GF-D8 (cell line): ENCODE measurements at regions not wholly inside any gene's neighbourhood (a gene's known extent, or its start where the extent isn't known, plus 50 kb on each side); places are given as distances from the start of the nearest gene placed in this dataset.

Source experiments
- DNase-seq: peaks from one replicate; lab custom pipeline; 2025; lab: John Stamatoyannopoulos, UW

GRCh38 chr4:14877246-14878225, 124.7 kb upstream of the CPEB2 start:
- DNase-seq: peak; percentile 98

DNA sequence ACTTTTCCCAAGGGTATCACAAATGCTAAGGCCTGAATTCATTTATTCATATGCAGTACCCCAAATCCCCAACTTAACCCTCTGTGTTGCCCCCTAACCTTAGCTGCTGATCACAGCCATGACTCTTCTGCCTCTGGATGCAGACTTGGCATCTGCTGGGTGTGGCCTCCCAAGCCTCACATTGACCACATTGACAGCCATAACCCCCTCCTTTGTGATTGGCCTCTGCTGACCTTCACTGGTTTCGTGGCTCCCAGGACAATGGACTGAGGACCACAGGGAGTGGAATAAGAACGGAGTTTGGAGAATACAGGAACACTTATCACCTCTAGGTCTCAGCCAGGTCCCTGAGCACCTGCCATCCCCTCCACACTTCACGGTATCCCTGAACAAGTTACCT, 123.6 kb upstream of the CPEB2 start:
- no peak for DNase-seq

- DNase-seq: no peak
Measured at GRCh38 chr4:14879683-14880082, 122.6 kb upstream of the CPEB2 start.

DNA sequence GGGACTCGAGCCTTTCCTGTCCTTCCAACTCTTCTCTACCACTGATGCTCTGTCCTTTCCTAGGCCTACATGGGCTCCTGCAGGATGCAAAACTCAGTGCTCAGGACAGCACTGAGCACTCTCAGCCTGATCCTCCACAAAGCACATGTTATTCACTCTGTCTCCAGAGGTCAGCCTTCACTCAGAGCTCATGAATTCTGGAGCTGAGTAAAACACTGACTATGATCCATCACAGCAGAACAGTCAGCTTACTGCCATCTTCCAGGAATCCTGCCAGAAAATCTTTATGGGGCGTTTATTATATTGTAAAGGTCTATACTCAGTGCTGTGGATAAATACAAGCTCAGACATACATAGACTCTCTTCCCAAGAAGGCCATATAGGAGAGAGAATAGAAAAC, 121.5 kb upstream of the CPEB2 start:
- no peak for DNase-seq

GRCh38 chr4:14883166-14883565, 119.1 kb upstream of the CPEB2 start:
- DNase-seq: no peak

GRCh38 chr4:14883661-14884060, 118.6 kb upstream of the CPEB2 start:
- DNase-seq: no peak

DNA sequence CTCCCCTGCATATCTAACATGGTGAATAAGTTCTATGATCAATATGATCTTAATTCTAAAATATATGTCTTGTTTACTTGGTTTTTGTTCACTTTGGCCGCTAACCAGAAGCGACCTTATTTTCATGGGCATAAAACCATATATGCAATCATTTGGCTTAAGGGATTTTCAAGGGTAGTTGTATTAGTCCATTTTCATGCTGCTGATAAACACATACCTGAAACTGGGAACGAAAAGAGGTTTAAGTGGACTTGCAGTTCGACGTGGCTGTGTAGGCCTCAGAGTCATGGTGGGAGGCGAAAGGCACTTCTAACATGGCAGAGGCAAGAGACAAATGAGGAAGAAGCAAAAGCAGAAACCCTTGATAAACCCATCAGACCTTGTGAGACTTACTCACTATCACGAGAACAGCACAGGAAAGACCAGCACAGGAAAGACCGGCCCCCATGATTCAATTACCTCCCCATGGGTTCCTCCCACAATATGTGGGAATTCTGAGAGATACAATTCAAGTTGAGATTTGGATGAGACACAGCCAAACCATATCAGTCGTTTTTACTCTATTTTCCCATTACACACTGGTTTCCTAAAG, 114.3 kb upstream of the CPEB2 start:
- DNase-seq: no peak

- DNase-seq: no peak
Measured at GRCh38 chr4:14888790-14889572, 113.3 kb upstream of the CPEB2 start.

GRCh38 chr4:14892563-14892962, 109.7 kb upstream of the CPEB2 start:
- DNase-seq: no peak

- DNase-seq: no peak
Measured at GRCh38 chr4:14893713-14894112, 108.6 kb upstream of the CPEB2 start.

DNA sequence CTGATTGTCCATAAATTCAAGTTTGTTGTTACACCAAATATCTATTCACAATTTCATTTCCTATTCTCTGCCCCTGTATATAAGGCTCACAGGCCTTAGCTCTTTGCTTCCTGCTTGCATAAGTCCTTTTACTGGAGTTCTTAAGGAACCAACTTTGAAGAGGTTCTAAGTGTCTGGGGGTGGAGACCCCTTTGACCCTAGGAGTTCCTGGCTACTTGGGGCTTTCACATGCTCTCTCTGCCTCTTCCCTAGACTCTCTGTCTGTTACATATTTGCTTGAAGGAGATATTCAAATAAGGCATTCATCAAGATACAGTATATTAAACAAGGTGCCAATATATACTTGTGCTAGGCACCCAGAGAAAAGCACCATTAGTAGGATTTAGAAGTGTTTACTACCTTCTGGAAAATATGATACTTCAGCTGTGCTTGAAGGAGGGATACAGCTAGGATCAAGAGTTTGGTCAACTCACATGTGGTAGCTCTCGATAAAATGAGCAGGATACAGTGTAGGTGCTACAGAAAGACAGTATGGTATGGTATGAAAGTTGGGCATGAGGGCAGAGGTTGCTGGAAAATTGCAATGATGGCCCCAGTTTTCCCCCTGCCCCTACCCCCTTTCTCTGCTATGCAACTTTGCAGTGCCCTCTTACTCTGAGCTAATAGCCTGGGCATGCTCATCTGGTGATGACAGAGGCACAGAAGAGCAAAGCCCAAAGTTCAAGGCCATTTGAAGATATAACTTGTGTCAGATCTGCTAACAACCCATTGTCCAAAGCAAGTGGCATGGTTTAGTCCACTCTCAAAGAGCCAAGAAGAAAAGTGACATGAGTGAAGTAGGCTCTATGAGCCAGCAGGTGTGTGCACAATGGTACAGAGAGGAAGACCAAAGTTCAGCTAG, 107.6 kb upstream of the CPEB2 start:
- DNase-seq: no peak

DNA sequence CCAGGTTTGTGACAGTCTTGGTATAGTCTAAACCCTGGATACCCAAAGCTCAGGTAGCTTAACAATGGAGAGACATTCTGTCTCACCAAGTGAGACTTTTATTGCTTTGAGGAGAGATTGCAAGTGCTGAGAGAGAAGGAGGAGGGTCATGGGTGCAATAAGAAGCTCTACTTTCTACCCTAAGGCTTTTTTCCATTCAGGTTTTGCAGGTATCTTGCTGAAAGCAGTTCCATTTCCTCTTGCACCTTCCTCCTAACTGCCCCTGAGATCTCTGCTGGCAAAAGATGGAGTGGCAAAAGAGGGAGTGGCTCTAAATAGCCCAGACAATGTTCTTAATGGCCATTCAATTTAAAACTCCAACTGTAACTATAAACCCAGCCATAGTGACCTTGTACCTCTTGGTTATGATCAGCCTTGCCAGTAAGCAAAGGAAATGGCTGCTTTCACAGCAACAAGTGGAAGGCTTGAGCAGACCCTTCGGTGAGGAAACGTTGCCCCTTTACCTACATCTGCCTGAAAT, 105.6 kb upstream of the CPEB2 start:
- DNase-seq: no peak

DNA sequence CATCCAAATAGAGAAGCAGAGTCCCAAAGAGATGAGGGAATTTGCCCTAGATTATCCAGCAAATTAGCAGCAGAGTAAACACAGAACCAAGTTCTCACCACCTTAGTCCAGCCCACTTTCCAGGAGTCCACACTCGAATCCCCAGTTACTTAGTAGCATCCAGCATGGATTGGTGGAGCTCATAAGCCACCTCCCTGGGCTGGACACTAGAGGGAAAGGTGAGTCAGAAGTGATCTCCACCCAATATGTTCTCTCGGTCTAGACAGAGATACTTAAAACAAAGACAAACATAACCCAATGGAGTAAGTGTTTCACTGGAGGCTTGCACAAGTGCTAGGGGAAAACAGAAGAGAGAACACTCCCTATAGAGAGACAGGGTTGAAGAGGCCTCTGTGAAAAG, 105.1 kb upstream of the CPEB2 start:
- DNase-seq: no peak

DNA sequence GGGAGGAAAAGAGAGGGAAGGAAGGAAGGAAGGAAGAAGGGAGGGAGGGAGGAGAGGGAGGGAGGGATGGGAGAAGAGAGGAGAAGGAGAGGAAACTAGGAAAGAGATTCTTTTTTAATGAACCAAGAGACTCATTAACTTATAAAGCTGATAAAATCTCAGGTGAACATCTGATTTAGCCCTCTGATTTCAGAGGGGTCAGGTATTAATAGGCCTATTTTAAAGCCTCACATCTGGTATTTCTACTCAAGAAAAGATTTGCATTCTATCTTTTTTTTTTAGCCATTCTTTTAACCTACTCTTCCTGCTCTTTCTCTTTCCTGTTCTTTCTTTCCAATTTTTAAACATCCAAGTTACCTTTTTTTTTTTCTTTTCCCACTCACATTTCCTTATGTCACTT, 103.3 kb upstream of the CPEB2 start:
- no peak for DNase-seq

DNA sequence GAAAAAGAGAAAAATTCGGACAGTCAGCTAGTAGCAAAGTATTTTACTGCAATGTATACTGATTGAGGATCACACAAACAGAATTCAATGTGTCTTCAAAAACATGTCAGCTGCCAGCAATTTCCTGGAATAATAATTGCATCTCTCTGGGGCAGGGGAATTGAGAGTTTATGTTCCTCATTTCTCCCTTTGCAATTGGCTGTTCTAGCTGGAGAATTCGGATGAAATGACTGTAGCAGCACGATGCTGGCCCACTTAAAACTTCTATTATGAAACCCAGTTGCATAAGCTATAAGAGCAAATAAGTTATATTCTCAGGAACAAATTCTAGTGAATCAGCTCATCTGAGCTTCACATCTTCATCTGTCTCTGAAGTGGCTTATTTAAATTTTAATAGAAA, 99.9 kb upstream of the CPEB2 start:
- DNase-seq: no peak

- no peak for DNase-seq
Measured at GRCh38 chr4:14903321-14903720, 99.0 kb upstream of the CPEB2 start.

- peak; percentile 72 for DNase-seq
Measured at GRCh38 chr4:14906805-14907204, 95.5 kb upstream of the CPEB2 start.

DNA sequence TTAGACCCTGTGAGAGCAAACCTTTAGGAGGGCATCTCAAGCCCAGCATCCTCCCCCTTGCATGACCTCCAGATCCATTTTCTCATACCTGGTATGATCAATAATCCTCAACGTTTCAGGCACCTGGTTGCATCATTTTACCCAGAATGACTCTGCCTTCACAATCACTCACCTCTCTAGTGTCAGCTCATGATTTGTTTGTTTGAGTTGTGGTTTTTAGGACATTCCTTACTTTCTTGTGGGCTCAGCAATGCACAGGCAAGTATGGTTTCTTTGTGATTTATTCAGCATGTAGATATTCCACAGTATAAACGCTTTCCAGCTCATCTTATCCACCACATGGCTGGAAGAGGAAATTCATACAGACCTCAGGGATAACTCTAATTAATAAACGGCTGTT, 93.6 kb upstream of the CPEB2 start:
- no peak for DNase-seq

DNA sequence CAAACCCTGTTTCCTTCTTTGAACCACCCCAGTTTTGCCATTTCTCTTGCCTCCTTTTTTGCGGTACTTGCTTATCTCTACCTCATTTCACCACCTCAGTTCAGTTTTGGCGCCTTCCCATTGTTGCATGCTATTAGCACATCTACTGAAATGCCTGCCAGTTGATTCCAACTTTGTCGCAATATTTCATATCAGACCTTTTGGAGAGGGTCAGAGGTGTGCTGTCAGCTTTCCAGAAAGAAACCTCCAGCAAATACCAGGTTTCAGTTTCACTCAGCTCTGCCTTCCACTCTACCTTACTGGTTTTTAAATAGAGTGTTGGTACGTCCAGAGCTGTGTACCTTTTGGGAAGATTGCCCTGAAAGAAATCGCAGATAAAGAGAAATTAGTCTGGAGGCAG, 91.9 kb upstream of the CPEB2 start:
- no peak for DNase-seq

DNA sequence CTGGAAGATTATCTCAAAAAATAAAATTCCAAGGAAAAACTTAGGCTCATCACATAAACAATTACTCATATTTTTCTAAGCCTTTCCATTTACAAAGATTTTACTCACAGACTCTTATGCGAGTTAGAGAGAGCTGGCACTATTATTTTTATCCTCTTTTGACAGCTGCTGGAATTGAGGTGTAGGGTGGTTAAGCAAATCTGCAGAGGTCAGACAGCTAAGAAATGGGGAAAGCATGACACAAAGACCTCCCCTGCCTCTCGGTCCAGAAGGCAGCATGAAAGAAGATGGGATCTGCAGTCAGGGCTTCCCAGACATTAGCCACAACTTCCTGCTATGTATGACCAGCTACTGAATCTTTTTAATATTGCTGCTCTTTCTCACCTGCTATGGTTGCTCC, 89.9 kb upstream of the CPEB2 start:
- no peak for DNase-seq

DNA sequence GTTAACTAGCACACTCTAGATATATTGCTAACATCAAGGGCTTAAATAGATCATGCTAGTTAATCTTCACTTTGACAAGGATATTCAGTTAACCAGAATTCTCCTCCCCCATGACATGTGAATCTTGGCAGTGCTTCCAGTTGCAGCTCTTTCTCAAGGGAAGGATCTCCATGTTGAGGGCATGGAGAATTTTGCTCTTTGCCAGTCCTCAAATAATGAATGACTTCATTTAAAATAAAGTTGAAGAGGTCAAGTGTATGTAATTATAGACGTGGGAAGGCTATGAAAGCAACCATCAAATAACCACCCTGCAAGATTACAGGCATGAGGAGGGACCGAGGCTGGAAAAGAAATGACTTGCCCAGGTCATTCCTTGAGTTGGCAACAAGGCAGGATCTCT, 87.3 kb upstream of the CPEB2 start:
- DNase-seq: no peak
